ENCODE measurements at regions not wholly inside any gene's neighbourhood (a gene's known extent, or its start where the extent isn't known, plus 50 kb on each side); places are given as distances from the start of the nearest gene placed in this dataset.

DNA sequence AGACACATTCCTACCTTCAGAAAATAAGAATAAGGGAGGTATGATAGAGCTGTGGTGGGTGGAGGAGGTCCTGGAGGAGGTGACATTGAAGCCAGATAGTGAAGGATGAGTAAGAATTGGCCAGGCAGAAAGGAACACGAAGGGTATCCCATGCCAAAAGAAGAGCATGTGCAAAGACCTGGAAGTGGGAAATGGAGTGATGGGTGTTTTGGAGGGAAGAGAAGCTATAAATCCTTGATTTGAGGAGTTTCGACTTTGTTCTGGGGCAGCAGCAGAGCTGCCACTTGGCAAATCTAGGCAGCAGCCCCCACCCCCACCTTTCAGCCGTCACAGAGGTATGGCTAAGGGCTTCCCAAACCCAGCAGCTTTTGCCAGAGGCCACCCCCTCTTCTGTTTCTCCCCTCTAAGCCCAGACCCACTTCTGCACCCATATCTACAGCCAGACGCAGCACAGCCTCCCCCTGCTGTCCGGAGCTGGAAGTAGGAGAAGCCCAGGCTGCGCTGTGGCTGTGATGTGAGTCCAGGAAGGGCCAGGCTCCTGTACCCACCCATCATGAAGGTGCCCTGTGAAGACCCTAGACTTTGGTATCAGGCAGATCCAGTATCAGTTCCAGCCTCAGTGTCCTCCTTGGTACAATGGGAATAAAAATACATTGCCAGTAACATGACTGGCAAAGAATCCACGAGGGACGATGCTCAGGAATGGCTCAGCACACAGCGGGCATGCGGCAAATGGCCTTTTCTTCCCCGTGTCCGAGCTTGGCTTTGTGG, 188.7 kb upstream of the LINGO1 start:
- peak; percentile 71 for DNase-seq

DNA sequence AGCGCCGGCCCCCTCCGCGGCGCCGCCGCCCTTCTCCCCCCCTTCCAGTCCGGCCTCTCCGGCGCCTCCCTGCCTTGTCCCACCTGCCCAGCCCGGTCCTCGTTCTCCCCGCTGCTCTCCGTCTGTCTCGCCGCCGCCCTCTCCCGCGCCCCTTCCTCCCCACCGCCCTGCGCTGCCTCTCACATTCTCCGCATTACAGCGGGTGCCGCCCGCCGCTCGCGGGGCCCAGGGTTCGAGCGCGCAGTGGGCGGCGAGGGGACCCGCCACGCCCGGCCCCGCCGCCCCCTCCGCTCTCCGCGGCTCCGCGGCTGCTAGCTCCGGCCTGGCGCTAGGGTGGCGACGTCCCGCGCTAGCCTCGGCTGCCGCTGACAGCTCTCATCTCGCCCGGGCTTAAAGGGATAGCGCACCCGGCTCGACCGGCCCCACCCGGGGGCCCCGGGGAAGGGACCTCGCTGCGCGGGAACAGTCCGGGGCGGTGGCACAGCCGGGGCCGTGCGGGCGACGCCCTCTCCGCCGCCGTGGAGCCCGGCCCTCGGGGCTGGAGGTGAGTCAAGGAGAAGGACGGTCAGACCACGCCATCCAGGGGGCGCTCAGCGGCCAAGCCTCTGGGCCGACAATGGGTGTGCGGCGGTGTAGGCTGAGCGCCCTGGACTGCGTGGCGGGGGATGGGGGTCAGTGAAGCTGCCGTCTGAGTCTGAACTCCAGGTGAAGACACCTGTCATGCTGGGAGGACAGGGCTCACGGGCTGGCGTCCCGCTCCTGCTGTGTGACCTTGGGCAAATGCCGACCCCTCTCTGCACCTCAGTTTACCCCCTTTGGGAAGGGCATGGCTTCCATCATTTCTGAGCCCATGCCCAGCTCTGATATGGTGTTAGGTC, 187.4 kb upstream of the LINGO1 start:
- no peak for DNase-seq

DNA sequence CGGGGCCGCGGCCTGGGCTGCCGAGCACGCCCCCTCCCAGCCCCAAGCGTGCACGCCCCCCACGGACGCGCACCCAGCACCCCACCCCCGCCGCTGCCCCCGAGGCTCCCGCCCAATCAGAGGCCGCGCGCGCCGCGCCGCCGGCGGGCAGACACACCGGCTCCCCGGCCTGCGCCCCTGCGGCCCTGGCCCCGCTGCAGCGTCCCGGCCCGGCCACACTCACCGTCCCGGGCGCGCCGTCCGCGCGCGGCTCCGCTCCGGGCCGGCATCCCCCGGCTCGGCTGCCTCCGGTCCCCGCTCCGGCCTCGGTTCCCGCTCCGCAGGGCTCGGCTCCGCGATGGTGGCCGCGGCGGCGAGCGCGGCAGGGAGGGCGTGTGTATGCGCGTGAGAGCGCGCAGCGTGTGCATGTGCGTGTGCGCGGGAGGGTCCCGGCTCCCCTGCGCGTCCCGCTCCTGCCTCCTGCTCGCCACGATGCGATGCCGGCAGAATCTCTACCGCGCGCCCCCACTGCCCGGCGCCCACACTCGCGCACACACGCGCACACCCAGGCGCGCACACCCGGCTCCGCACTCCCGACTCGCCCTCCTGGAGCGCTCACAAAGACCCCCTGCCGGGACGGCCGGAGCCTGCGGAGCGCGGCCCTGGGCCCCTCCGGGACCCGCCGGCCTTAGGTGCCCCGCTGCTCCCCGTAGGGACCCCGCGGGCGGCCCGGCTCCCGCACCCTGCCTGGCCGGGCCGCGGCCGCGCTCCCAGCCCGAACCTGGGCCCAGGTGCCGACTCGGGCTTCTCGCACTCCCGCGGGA, 186.5 kb upstream of the LINGO1 start:
- no peak for DNase-seq

DNA sequence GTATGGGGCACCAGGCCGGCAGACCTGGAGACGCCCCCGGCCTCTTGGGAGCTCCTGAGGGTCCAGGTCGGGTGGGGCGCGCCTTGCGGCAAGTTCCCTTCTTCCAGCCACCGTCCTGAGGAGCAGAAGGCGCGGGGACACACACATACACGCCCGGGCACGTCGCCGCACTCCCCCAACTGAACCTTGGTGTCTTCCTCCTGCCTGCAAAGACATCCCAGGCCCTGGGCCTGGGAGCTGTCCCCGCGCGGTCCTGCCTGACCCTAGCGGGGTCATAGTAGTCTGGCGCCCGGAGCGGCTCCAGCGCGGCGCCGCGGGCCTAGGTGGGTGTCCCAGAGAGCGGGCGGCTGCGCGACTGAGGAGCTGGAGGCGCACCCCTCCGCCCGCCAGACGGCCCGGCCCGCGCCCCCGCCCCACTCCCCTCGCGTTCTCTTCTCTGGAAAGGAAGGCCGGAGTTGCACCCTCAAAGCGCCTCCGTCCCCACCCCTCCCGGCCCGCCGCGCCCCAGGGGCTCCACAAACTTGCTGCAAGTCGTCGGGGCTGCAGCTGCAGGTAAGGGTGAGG, 185.9 kb upstream of the LINGO1 start:
- DNase-seq = no peak

DNA sequence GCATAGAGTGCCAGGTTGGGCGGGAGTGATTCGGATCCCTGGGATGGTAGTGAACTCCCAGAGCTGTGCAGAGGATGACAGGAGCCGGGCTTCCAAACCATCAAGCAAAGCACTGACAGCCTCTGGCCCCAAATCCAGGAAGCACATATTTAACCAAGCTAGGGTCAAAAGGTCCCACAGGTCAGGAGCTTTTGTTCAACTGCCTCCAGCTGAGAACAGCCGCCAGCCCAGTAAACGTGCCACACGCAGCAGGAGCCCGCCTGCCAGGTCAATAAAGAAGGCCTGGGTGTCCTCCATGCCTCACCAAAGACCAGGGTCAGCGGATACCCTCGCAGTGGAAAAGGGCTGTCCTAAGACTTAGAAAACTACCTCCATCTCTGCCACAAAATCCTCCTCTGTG, 184.7 kb upstream of the LINGO1 start:
- no peak for DNase-seq

DNA sequence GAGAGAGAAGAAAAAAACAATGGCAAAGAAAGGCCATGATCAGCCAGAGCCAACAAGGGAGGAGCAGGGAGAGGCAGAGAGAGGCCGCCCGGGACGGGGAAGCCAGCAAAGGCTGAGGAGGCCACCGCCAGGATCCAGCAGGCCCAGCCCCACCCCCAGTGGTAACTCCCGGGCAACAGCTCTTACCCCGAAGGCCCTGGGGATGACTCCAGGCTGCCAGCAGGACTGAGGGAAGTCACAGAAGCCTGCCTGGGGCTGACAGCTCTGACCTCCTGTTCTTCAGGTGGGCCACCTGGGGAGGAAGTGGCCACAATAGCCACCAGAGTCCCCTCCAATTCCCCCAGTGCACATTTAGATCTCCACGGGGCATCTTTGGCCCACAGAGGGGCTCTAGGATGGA, 184.3 kb upstream of the LINGO1 start:
- no peak for DNase-seq

DNA sequence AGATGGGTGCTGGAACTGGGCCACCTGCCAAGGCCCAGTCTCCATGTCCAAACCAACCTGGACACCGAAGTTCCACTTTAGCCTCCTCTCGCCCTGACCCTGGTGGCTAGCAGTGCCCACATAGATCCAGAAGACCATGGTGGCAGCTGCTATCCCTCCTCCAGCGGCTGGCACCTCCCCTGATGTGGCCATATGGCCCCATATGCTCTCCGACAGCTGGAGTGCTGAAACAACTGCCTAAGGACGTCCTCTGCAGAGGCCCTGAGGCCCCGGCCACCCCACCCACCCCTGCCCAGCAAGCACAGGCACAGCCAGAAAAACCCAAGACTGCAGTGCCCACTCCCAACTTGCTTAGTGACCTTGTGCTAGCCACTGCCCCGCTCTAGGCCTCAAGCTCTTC, 182.3 kb upstream of the LINGO1 start:
- DNase-seq = no peak

DNA sequence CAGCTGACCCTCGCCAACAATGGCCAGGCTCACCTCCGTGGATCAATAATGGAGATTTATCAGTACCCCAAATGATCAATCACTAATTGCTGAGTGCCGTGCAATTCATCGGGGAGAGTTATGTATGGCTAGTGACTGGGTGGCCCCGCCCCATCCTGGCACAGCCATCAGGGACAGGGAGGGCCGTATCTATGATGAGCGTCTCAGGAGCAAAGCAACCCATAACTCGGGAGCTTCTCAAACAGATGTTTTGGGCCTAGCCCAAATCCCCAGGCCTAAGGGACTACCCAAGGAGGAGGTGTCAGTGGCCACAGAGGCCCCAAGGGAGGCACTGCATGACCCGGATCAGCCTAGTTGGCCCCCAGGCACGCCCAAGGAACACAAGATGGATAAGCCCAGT, 180.0 kb upstream of the LINGO1 start:
- no peak for DNase-seq

DNA sequence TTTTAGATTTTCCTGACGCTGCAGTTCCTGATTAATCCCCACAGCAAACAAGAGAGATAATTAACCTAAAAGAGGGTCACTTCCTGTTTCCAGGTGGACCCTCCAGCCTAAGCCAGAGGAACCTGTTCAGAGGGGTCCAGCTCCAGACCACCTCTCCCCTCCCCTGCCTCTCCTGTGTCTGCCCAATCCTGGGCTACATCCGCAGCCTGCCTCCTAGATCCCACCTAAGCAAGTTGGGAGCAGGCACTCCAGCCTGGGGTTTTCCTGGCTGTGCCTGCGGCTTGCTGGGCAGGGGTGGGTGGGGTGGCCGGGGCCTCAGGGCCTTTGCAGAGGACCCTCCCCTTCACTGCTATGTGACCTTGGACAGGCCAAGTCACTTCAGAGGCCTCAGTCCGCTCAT, 178.6 kb upstream of the LINGO1 start:
- DNase-seq = no peak

DNA sequence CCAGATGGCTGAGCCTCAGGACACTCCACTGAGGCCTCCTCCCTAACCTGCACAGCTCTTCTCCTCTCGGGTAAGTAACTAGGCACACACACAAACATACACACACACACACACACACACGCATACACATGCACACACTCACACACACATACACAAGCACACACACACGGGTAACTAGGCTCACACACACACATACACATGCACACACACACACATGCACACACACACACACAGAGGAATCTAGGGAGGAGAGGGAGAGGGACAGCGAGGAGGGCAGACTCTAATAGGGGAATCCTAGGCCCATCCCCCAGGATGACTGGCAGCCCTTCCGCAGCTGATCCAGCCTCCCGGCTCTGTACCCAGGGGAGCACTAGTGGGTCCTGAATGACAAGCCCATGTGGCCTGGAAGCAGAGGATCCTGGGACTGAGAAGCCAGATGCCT, 177.4 kb upstream of the LINGO1 start:
- DNase-seq = peak; percentile 40

DNA sequence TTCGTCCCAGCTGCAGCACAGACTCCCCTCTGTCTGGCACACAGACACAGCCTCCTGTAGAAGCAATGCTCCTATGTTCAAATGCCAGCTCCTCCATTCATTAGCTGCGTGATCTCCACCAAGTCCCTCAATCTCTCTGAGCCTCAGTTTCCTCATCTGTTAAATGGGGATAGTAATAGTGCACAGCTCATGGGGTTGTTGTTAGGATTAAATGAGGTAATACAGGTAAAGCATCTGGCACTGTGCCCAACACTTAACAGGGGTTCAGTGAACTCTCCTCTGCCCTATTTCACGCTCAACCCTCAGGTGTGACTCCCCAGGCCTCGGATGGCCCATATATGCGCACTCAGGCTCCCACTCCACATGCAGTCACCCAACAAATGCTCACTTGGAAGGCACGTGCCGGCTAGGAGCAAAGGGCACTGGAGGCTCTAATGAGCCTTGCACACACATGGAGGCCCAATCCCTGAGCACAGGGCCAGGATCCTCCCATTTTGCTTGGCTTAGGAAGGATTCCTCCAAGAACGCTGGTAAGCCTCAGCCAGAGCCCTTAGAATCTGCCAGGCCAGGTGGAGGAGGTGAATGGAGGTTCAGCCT, 176.0 kb upstream of the LINGO1 start:
- DNase-seq = no peak

DNA sequence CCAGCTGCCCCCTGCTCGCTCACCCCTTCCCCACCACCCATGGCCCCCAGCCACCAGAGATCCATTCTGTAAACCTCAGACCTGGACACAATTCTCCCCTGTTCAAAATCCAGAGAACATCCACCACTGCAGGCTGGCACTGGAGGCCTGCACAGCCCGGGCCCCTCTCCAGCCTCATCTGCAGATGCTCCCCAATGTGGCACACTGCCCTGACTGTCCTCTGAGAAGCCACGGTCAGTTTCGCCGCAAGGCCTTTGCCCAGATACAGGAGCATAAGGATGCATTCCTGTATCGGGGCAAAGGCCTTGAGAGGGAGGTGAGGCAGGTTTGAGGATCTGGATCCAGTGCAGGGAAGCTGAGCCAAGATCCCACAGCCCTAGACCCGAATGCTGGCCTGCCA, 175.4 kb upstream of the LINGO1 start:
- no peak for DNase-seq

DNA sequence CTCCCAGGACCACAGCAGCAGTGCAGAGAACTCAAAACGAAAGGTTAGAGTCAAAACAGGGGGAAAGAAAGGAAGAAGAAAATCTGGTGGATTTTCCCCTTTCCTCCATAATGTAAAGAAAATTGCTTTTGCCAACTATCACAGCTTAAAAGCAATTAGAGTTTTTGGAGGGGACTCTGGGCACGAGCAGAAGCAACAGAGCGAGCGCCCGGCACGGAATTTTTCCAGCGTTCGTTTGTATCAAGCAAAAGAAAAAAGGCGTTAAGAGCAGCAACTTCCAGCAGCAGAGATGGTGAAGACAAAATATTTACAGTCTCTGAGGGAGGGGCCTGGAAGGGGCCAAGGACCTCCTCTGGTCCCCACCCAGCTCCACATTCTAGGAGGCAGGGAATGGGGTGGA, 174.9 kb upstream of the LINGO1 start:
- no peak for DNase-seq

DNA sequence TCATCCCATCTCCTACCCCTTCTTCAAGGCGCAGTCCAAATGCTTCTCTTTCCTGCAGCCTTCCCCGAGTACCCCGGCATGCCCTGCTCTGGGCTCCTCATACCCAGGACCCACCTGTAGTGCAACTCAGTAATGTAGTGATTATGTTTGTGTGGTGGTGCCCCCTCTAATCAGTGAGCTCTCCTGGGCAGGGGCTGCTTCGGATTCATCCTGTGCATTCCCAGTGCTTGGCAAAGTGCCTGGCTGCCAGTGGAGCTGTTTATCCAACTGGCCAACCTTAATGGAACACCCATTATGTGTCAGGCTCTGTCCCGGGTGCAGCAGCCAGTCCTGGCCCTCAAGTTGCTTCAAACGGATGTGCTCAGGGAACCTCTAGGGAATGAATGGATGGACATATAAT, 174.4 kb upstream of the LINGO1 start:
- DNase-seq = no peak

DNA sequence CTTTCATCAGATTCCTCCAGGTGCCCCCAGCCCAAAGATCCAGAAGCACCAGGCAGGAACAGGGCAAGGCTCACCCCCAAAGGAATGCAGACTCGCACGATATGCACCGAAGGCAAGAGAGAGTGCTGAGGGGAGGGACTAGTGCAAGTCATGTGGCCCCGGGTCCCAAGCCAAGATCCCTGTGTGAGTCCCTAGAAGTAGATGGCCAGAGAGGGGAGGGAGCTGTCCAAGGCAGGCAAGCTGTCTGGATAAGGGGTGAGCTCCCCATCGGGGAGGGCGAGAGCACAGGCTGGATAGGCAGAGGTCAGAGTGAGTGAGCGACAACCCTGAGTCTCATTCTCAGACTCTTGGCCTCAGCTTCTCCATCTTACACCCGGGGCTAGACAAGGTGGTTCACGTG, 171.5 kb upstream of the LINGO1 start:
- DNase-seq = no peak

DNA sequence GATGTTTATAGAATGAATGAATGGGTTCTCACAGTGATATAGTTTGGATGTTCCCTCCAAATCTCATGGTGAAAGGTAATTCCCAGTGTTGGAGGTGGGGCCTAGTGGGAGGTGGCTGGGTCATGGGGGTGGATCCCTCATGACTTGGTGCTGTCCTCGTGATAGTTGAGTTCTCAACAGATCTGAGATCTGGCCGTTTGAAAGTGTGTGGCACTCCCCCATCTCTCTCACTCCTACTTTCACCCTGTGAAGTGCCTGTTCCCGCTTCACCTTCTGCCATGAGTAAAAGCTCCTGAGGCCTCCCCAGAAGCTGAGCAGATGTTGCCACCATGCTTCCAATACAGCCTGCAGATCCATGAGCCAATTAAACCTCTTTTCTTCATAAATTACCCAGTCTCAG, 170.8 kb upstream of the LINGO1 start:
- no peak for DNase-seq

DNA sequence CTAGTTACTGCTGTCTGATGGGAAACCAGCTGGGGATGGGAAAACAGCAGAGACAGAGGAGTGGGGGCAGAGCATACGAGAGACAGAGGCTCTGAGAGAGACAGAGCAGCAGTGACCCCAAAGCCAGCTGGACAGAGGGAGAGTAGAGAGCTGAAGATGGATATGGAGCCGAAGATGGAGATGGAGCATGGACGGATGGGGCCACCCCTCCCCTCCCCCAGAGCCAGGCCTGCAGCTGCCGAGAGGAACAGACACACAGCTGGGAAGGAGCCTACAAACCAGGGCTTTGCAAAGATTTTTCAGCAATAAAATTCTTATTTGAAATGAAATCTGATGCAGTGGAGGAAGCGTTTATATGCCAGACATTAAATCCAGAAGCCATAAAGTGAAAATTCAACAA, 167.6 kb upstream of the LINGO1 start:
- no peak for DNase-seq

DNA sequence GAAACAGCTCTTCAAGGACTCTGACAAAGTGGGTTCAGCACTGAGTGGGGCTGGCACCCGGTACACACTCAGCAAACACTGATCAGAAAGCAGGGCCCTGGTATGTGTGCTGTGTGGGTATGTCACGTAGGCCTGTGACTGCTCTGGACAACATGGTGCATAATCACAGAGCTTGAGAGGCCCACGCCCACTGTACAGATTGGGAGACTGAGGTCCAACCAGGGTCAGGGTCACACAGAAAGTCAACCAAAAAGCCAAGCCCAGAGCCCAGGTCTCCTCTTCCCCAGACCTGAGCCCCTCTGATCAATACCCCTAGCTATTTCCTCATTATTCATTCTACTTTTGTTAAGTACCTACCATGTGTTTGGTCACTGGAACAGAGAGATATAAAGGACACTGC, 166.1 kb upstream of the LINGO1 start:
- DNase-seq = no peak

DNA sequence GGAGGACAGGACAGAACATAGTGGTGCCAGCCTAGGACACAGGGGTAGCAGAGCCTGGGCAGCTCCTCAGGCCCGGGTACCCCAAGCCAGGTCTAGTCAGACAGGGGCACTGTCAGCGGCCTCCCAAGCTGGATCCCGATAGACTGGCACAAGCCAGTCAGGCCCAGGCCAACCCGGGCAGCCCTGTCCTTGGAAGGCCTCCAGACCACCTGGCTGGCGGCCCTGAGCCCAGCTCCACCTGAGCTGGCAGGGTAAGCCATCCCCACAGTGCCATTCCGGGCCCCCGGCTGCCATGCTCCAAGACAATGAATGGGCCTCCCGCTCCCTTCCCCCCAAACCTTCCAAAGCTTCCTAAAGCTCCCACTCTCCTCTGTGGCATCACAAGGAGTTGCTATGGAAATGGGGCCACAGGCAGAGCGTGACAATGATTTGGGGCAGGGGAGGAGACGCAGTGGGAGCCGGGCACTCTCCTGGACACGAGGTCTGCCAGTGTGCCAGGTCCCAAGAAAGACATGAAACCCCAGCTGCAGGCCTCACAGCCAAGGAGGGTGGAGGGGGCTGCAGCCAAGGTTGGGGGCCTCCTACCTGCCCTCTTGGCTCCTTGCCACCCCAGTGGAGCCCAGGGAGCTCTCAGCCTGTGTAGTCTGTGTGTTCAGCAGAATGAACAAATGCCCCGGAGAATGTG, 165.6 kb upstream of the LINGO1 start:
- no peak for DNase-seq

DNA sequence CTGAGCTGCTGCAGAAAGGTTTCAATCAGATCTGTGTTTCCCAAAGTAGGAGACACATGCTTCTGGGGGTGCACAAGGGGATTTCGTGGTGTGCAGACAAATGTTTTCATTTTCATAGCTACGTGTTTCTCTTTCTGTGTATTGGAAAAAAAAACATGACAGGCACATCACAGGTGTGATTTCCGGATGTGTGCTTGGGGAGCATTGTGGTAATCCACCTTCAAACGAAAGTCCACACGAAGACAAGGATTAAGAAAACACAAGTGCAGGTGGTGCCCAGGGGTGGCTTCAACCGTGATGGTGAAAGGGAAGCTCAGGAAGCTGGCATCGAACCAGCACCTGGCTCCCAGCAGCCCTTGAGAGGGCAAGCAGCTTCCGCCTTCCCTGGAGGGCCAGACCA, 164.6 kb upstream of the LINGO1 start:
- no peak for DNase-seq
